ENCODE measurements at regions not wholly inside any gene's neighbourhood (a gene's known extent, or its start where the extent isn't known, plus 50 kb on each side); places are given as distances from the start of the nearest gene placed in this dataset.

DNA sequence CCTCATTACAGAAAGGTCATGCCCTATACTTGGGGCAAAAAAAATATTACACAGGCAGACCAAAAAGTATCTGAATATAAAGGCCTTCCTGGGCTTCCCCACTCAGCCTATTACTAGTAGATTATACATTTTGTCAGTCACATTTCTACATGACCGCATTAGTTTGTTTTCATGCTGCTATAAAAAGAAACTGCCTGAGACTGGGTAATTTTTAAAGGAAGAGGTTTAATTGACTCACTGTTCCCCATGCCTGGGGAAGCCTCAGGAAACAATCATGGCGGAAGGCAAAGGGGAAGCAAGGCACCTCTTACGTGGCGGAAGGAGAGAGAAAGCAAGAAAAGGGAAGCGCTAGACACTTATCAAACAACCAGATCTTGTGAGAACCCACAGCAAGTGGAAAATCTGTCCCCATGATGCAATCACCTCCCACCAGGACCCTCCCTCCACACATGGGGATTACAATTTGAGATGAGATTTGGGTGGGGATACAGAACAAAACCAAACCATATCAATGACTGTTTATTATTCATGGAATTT lies 1312.0 kb downstream of the PCDH7 start:
- TF ChIP-seq YY1 (IDR thresholded peaks at IDR 0.05; ENCODE audit: insufficient read depth, insufficient read length), result no peak
- TF ChIP-seq ZNF274 (IDR thresholded peaks at IDR 0.05; ENCODE audit: low read depth, low read length), result no peak

All from NT2/D1 (cell line).